ENCODE measurements at regions not wholly inside any gene's neighbourhood (a gene's known extent, or its start where the extent isn't known, plus 50 kb on each side); places are given as distances from the start of the nearest gene placed in this dataset.

DNA sequence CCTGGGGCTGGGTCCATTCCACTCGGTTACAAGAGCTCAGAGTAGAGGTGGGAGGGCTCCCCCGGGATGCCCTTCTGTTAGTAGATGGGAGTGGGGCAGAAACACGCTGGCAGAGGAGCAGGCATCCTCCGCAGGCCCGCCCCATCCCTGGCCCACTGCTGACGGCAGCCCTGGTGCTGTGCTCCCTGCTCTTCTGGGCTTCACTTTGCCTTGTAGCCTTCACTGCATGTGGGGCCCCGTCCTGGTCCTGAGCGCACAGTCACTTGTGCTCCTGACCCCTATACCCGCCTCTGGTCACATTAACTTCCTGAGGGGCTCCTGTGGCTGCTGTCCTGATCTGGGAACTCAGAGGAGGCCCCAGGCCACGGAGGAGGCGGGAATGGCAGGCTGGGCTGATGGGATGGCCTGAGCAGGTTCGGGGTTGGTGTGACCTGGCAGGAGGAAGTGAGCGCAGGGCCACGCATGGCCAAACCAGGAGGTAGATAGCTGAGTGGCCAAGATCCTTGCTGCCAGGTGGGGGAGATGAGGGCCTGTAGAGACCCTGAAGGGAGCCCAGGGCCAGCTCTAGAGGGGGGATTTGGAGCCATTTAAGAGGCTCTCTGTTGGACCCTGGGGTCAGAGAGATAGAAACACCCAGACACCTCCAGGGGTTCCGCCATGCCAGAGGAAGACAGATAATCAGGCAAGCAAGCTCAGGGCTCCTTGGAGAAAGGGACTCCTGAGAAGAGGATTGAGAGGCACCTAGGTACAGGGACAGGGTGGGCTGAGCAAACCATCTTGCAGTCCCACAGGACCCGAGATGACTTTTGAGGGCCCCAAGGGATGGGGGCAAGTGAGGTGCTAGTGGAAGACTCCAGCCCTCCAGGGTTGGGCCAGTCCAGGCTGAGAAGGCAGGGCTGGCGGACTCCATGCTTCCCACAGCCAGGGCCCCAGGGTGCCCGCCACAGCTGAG, 92.2 kb upstream of the PRR23E start:
- H3K27ac ChIP-seq (ENCODE audit: poor library complexity, severe bottlenecking): no peak overlapping the region
- H3K9me3 ChIP-seq (ENCODE audit: severe bottlenecking): no peaks in the 10 kb centered on the region
- H3K27me3 ChIP-seq (ENCODE audit: insufficient read depth, poor library complexity, severe bottlenecking): no peaks in the 10 kb centered on the region
- no peak for TF ChIP-seq CTCF (IDR thresholded peaks at IDR 0.05; ENCODE audit: poor library complexity, severe bottlenecking)
- ATAC-seq (ENCODE audit: low read depth) (no peak), DNase-seq (ENCODE audit: low spot score) (no peak)
- no peak overlapping the region for H3K4me3 ChIP-seq (ENCODE audit: severe bottlenecking)
- H3K36me3 ChIP-seq (ENCODE audit: low read depth): no peaks in the 10 kb centered on the region
- H3K4me1 ChIP-seq (ENCODE audit: insufficient read depth, poor library complexity, severe bottlenecking): no peaks in the 10 kb centered on the region

DNA sequence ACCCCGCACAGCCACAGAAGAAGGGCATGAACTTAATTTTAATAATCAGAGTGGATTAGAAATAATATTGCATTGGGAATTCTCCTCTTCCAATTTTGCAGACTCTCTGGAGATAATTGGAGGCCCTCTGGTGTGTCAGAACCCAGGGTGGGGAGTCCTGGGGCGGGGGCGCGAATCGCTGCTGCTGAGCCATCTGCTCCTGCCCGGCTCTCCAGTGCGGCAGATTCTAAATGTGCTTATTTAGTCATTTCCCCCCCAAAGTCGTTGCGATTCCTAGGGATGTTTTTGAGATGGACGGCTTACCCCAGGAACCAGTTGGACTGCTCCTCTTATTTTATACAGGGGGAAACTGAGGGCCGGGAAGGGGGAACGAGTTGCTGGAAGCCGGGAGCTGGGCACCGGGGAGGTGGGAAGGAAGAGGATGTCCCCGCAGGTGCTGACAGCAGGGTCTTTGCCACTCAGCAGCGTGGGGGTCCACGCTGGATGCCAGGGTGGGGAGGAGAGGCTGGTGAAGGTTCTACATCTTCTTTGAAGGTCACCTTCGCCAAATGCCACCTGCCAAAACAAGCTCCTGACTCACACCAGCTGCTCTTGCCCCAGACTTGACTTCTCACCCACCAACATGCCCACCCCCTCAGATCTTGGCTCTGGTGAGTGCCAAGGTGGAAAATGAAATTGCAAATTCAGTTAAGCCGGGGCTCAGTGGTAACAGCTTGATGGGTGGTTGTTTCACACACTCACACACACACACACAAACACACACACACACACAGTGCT, 91.3 kb upstream of the PRR23E start:
- H3K27ac ChIP-seq (ENCODE audit: poor library complexity, severe bottlenecking): no peak overlapping the region
- no peaks in the 10 kb centered on the region for H3K36me3 ChIP-seq (ENCODE audit: low read depth)
- H3K27me3 ChIP-seq (ENCODE audit: insufficient read depth, poor library complexity, severe bottlenecking): no peaks in the 10 kb centered on the region
- H3K4me3 ChIP-seq (ENCODE audit: severe bottlenecking): no peak overlapping the region
- no peaks in the 10 kb centered on the region for H3K9me3 ChIP-seq (ENCODE audit: severe bottlenecking)
- no peak for TF ChIP-seq CTCF (IDR thresholded peaks at IDR 0.05; ENCODE audit: poor library complexity, severe bottlenecking)
- DNase-seq (ENCODE audit: low spot score) (no peak), ATAC-seq (ENCODE audit: low read depth) (no peak)
- no peaks in the 10 kb centered on the region for H3K4me1 ChIP-seq (ENCODE audit: insufficient read depth, poor library complexity, severe bottlenecking)

DNA sequence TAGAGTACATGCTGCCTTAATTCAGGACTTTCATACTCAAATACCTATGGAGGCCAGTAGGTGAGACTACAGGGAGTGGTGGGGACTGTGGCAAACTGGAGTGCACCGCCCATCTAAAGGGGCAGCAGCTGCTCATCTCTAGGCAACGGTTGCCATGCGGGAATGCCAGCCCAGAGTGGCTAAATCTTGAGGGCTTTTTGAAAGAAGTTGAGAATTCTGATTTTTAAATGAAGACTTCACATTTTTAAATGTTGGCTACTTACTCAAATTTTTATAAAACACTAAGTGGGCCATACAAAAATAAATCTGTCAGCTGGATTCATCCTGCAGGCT, 90.8 kb upstream of the PRR23E start:
- Histone ChIP-seq H3K27ac (ENCODE audit: poor library complexity, severe bottlenecking) (no peak overlapping the region), H3K9me3 (ENCODE audit: severe bottlenecking) (no peaks in the 10 kb centered on the region), H3K36me3 (ENCODE audit: low read depth) (no peaks in the 10 kb centered on the region), H3K27me3 (ENCODE audit: insufficient read depth, poor library complexity, severe bottlenecking) (no peaks in the 10 kb centered on the region), H3K4me3 (ENCODE audit: severe bottlenecking) (no peak overlapping the region), H3K4me1 (ENCODE audit: insufficient read depth, poor library complexity, severe bottlenecking) (no peaks in the 10 kb centered on the region)
- DNase-seq (ENCODE audit: low spot score) (no peak), ATAC-seq (ENCODE audit: low read depth) (no peak)
- no peak for TF ChIP-seq CTCF (IDR thresholded peaks at IDR 0.05; ENCODE audit: poor library complexity, severe bottlenecking)

- no peak overlapping the region for H3K4me3 ChIP-seq (ENCODE audit: severe bottlenecking)
- no peaks in the 10 kb centered on the region for H3K27me3 ChIP-seq (ENCODE audit: insufficient read depth, poor library complexity, severe bottlenecking)
- H3K27ac ChIP-seq (ENCODE audit: poor library complexity, severe bottlenecking): no peak overlapping the region
- TF ChIP-seq CTCF (IDR thresholded peaks at IDR 0.05; ENCODE audit: poor library complexity, severe bottlenecking): no peak
- ATAC-seq (ENCODE audit: low read depth) (no peak), DNase-seq (ENCODE audit: low spot score) (peak; percentile 48)
- H3K36me3 ChIP-seq (ENCODE audit: low read depth): no peaks in the 10 kb centered on the region
- H3K9me3 ChIP-seq (ENCODE audit: severe bottlenecking): no peaks in the 10 kb centered on the region
- no peaks in the 10 kb centered on the region for H3K4me1 ChIP-seq (ENCODE audit: insufficient read depth, poor library complexity, severe bottlenecking)
These were observed 90.3 kb upstream of the PRR23E start for GRCh38 chr3:127102587-127102986.
